ENCODE measurements at regions not wholly inside any gene's neighbourhood (a gene's known extent, or its start where the extent isn't known, plus 50 kb on each side); places are given as distances from the start of the nearest gene placed in this dataset.
"Not testable (repeated sequence)": the region's sequence is repeated elsewhere in the genome, so short reads cannot be mapped to it uniquely, and the experiment has no call there.

DNA sequence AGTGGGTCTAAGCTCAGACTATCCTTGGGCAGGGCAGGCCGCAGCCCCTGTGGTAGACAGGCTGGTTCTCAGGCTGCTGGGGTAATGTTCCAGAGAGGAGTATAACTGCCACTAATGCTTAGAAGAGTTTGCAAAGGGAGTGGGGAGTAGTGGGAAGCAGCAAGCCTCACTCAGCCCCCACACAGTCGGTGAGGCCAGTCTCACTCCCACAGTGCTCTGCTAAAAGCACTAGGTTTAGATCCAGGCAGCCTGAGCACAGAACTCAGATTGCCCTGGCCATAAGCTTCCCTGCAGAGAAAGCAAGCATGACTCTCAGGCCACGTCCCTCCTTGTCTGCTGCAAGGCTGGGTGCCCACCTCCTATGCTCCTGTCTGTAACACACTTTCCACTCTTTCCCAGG lies 69.4 kb upstream of the HCN1 start:
- Histone ChIP-seq H3K27ac (no peak overlapping the region), H3K36me3 (replicated peaks in 1 of 2) (no peaks in the 10 kb centered on the region), H3K4me1 (replicated peaks in 1 of 2) (no peaks in the 10 kb centered on the region), H3K9me3 (replicated peaks in 1 of 3) (no peaks in the 10 kb centered on the region), H3K27me3 (no peaks in the 10 kb centered on the region), H3K4me3 (no peak overlapping the region)
- 68 to 85% (median 69%) methylated on average over 3 of the region's 3 CpGs for whole genome bisulfite sequencing, 4 donors
- TF ChIP-seq, protein P1, sequence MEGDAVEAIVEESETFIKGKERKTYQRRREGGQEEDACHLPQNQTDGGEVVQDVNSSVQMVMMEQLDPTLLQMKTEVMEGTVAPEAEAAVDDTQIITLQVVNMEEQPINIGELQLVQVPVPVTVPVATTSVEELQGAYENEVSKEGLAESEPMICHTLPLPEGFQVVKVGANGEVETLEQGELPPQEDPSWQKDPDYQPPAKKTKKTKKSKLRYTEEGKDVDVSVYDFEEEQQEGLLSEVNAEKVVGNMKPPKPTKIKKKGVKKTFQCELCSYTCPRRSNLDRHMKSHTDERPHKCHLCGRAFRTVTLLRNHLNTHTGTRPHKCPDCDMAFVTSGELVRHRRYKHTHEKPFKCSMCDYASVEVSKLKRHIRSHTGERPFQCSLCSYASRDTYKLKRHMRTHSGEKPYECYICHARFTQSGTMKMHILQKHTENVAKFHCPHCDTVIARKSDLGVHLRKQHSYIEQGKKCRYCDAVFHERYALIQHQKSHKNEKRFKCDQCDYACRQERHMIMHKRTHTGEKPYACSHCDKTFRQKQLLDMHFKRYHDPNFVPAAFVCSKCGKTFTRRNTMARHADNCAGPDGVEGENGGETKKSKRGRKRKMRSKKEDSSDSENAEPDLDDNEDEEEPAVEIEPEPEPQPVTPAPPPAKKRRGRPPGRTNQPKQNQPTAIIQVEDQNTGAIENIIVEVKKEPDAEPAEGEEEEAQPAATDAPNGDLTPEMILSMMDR (IDR thresholded peaks at IDR 0.05) = no peak
- no peak for TF ChIP-seq POLR2A (IDR thresholded peaks at IDR 0.05)
- no peak for DNase-seq
- intact Hi-C loops (cut with DNase I) = no loop called here

DNA sequence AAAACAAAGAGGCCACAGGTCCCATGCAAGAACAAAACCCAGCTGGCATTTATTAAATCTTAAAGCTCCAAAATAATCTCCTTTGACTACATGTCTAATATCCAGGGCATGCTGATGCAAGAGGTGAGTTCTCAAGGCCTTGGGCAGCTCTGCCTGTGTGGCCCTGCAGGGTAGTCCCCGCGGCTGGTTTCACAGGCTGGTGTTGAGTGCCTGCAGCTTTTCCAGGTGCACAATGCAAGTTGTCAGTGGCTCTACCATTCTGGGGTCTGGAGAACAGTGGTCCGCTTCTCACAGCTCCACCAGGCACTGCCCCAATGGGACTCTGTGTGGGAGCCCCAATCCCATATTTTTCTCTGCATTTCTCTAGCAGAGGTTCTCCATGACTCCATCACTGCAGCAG lies 54.4 kb upstream of the HCN1 start:
- Histone ChIP-seq H3K4me1 (replicated peaks in 1 of 2) (no peaks in the 10 kb centered on the region), H3K27ac (no peak overlapping the region), H3K9me3 (replicated peaks in 1 of 3) (no peaks in the 10 kb centered on the region), H3K4me3 (no peak overlapping the region), H3K36me3 (replicated peaks in 1 of 2) (no peaks in the 10 kb centered on the region), H3K27me3 (no peaks in the 10 kb centered on the region)
- DNase-seq = no peak
- intact Hi-C loops (cut with DNase I) = no loop called here
- WGBS, 4 donors = 76 to 96% (median 88%) methylated on average over 3 of the region's 3 CpGs
- TF ChIP-seq POLR2A (IDR thresholded peaks at IDR 0.05) = no peak
- TF ChIP-seq, protein P1 (IDR thresholded peaks at IDR 0.05) = no peak

- H3K4me3 ChIP-seq; H3K9me3 ChIP-seq (replicated peaks in 1 of 3); H3K27ac ChIP-seq; DNase-seq; intact Hi-C loops (cut with DNase I); H3K4me1 ChIP-seq (replicated peaks in 1 of 2); H3K36me3 ChIP-seq (replicated peaks in 1 of 2); H3K27me3 ChIP-seq: not testable (repeated sequence)
- WGBS, 4 donors = 62 to 81% (median 63%) methylated on average over 4 of the region's 4 CpGs; no CpG with 5 or more reads in 1 of the 4 donors
Observed at GRCh38 chr5:45748511-45748910, 52.3 kb upstream of the HCN1 start.
